MV-4-11 (cell line): ENCODE measurements at regions not wholly inside any gene's neighbourhood (a gene's known extent, or its start where the extent isn't known, plus 50 kb on each side); places are given as distances from the start of the nearest gene placed in this dataset.
"Not testable (repeated sequence)": the region's sequence is repeated elsewhere in the genome, so short reads cannot be mapped to it uniquely, and the experiment has no call there.

ENCODE experiments used
- DNase-seq: peaks from one replicate; lab custom pipeline; 2025; lab: John Stamatoyannopoulos, UW

GRCh38 chr11:7143908-7144307 is 55.1 kb downstream of the RBMXL2 start:
- no peak for DNase-seq

GRCh38 chr11:7150104-7150503 is 61.3 kb downstream of the RBMXL2 start:
- not testable (repeated sequence) for DNase-seq

GRCh38 chr11:7154881-7155361 is 66.1 kb downstream of the RBMXL2 start:
- DNase-seq, result peak; percentile 87

- DNase-seq, result no peak
These were observed 72.2 kb downstream of the RBMXL2 start for GRCh38 chr11:7160814-7161489.

- no peak for DNase-seq
These were observed 77.1 kb downstream of the RBMXL2 start for GRCh38 chr11:7165911-7166310.

GRCh38 chr11:7167976-7168740 is 79.4 kb downstream of the RBMXL2 start:
- DNase-seq, result no peak

- no peak for DNase-seq
These were observed 79.9 kb downstream of the RBMXL2 start for GRCh38 chr11:7168741-7168990.

- no peak for DNase-seq
These were observed 81.3 kb upstream of the SYT9 start for GRCh38 chr11:7170431-7170830.

GRCh38 chr11:7175007-7175406 is 76.7 kb upstream of the SYT9 start:
- DNase-seq, result no peak

- no peak for DNase-seq
These were observed 65.5 kb upstream of the SYT9 start for GRCh38 chr11:7186190-7186589.

- no peak for DNase-seq
These were observed 65.0 kb upstream of the SYT9 start for GRCh38 chr11:7186676-7187075.

GRCh38 chr11:7192785-7193184 is 58.9 kb upstream of the SYT9 start:
- not testable (repeated sequence) for DNase-seq

GRCh38 chr11:7196396-7197146 is 55.1 kb upstream of the SYT9 start:
- DNase-seq, result no peak

GRCh38 chr11:7197469-7197868 is 54.2 kb upstream of the SYT9 start:
- no peak for DNase-seq
